CD4-positive, alpha-beta T cell treated with Interleukin-15 for 4 hours (primary cell): ENCODE measurements at regions not wholly inside any gene's neighbourhood (a gene's known extent, or its start where the extent isn't known, plus 50 kb on each side); places are given as distances from the start of the nearest gene placed in this dataset.
"Not testable (repeated sequence)": the region's sequence is repeated elsewhere in the genome, so short reads cannot be mapped to it uniquely, and the experiment has no call there.

Source experiments
- DNase-seq: peaks from one replicate; pipeline ENCODE4 v3.0.0-alpha.2; 2020; ENCODE audit warnings: low spot score

DNA sequence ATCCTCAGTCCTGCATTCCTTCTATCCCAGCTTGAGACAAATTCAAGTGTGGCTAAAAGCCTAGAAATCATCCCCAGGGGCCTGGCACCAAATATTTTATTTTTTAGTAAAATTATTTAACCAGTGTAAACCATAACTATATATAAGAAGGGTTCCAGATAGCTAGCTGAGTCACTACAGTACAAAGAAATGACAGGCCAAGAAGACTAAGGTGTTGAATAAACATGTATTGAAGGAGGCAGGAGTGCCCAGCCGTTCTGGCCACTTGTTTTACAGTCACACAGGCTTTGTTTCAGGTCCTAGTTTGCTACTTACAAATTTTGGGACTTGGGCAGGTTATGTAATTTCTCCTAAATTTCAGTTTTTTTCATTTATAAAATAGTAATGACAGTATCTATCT lies 225.9 kb upstream of the PITX2 start:
- no peak for DNase-seq

DNA sequence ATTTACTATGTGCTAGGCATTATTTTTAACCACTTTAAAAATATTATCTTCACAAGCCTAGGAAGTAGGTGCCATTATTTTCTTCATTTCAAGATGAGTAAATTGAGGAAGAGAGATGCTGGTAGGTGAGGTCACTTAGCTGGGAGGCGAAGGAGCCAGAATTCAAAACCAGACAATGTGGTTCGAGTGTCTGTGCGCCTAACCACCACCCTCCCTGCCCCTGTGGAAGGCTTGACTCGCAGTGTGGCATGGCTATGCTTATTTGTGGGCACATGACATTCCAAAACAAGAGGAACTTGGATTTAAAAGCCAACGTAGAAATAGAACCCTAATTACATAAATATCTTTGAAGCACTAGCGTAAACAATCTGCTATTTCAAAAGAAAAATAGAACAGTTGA lies 226.6 kb upstream of the PITX2 start:
- no peak for DNase-seq

DNA sequence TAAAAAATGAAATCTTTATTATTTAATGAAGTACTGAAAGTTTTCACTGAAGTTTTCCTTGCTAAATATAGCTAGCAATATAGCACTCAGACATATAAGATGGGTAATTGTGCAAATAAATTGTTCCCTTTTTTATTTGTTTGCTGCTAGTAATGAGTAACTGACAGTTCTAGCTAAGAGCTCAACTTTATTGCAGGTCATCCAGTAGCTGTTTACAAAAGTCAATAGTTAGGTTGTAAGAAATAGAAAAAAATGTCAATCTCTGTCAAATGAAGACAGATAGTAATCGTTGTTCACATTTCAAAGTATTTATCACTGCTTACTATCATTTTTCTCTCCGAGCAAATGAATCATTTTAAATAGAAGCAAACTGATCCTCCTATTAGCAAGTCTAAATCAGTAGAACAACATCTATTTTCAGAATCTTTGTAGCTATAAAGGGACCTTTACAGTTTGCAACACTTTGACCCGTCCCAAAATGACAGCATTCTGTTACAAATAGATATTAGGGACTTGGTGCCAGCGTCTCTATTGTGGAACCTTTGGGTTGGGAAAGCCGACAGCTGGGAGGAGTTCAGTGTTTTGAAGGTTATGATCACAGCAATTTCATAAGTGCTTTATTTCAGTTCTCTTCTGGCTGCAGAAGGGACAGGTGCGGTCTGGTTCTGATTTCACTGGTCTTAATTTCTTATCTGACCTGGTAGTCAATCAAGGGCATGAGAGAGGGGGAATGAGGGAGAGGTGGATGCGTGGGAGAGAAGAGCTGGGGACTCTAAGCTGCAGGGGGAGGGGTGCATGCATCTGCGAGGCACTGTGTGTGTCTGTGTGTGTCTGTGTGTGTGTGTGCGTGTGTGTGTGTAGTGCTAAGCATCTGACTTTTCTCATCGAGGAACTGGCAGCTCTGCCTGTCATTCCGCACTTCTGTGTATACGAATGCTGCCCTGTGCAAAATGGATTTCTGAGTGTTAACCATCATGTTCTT lies 227.9 kb upstream of the PITX2 start:
- DNase-seq, result no peak

DNA sequence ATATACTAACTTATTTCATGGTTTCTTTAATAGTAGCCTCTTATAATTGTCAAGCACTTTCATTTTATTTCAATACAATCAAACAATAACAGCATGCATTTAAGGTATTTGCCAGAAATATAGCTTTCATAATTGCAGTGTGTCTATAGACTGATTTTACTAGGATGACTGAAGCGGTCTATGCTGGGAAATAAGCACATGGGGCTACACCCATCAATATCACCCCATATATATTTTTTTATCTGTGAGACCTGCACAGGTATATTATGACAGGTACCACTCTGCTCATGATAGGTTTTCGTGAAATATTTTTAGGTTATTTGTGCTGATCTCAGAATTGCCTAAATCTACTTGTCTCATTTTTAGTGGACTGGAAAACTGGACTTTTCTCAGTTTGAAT lies 229.1 kb upstream of the PITX2 start:
- DNase-seq, result no peak

DNA sequence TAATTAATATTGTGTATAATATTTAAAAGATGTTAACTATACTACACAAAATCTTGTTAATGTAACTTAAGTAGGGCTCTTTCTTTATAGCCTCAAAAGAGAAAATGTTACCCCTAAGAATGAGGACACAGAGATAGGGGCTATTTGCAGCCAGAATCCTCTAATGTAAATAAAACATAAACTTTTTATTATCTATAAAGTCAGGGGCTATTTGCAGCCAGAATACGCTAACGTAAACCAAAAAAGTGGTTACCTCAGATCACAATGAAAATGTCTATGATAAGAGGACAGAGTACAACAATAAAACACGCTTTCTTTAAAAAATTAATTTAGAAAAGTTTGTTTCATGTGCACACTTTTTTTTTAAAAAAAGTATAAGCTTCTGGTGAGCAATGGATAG lies 229.9 kb upstream of the PITX2 start:
- no peak for DNase-seq

DNA sequence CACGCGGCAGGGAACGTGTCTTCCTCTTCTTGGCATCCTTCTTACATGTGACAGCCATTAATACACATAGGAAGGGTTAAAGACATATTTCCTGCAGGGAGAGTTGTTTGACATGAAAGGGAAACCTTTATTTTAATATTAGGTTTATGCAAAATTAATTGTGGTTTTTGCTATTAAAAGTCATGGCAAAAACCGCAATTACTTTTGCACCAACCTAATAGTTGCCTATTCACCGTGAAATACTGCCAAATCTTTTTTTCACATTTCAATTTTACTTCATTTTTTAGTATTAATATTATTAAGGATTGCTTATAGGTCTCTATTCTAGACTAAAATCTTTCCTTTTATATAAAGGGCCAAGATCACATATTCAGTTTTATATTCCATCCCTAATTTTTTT lies 230.4 kb upstream of the PITX2 start:
- no peak for DNase-seq

DNA sequence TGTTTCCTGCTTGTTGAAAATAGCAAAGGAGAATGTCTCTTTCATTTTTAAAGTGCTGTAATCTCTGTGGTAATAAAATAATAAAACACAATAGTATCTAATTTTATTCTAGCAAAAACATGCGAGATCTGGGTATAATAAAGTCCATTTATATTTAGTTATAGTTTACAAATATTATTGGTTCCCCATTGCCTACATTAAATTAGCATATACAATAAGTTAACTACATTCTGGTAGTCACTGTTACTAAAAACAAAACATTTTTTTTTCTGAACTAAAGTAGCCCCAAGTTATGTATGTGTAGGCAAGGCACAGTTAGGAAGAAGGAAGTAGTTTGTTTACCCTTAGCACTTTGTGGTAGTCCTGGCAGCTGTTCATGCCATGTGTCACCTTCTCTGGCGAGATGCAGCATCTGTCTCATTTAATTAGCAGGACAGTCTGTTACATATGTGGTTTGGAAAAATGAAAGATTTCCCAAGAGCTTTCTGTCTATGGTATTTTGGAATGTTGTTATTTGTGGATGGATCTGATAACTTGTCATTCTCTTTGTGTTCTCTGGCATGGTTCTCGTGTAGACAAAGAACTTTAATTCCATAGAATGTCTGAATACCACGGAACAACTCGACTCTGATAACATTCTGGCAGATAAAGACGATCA lies 231.3 kb upstream of the PITX2 start:
- DNase-seq, result no peak

DNA sequence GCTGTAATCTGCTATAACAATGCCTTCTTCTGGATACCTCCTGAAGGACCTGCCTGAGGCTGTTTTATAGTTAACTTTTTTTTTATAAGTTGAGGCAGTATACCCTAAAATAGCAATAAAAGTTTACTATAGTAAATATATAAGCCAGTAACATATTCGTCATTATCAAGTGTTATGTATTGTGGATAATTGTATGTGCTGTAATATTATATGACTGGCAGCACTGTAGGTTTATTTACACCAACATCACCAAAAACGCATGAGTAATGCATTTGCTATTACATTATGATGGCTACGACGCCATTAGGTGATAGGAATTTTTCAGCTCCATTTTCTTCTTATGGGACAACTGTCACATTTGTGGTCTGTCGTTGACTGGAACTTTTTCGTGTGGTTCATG lies 237.2 kb upstream of the PITX2 start:
- no peak for DNase-seq

DNA sequence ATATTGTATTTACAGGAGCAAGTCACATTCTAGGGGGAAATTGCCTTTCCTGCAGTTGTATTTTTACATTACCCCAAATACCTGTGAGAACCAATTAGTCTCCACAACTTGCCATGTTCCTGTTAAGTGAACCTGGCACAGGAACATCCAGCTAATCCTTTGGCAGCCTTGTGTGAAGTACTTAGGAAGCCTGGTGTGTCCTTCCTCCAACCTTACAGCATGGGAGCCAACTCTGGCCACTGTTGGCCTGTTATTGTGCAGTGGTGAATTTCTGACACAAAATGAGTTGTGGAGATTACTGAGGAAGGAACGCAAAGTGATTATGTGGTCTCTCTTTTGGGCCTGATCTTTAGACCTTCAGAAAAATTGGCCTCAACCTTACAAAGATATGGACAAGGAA lies 238.0 kb upstream of the PITX2 start:
- DNase-seq, result no peak

DNA sequence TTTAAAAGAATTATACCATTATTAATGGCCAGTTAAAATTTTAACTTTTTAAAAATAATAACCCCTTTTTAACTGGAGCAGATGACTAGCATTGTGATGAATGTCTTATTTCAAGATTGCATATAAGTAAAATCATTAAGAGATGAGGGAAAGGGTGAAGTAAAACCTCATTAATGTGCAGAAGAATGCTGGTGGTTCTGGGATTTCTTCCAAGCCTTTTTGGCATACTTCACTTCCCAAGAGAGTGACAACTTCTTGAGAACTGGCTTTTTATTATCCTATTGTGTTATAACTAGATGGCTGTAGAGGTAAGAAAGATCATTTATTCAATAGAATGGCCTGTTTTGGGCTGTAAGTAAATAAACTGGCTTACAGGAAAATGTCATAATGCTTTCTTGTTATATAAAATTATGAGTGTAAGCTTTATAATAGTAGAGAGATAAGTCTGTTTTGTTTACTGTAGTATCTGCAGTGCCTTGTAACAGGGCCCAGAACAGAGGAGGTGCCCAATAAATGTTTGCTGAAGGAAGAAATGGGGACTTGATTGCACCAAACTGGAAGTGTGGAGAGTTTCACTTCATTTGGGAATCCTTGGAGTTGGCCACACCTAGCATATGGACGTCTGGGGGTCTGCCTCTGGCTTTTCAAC lies 242.9 kb upstream of the PITX2 start:
- no peak for DNase-seq

DNA sequence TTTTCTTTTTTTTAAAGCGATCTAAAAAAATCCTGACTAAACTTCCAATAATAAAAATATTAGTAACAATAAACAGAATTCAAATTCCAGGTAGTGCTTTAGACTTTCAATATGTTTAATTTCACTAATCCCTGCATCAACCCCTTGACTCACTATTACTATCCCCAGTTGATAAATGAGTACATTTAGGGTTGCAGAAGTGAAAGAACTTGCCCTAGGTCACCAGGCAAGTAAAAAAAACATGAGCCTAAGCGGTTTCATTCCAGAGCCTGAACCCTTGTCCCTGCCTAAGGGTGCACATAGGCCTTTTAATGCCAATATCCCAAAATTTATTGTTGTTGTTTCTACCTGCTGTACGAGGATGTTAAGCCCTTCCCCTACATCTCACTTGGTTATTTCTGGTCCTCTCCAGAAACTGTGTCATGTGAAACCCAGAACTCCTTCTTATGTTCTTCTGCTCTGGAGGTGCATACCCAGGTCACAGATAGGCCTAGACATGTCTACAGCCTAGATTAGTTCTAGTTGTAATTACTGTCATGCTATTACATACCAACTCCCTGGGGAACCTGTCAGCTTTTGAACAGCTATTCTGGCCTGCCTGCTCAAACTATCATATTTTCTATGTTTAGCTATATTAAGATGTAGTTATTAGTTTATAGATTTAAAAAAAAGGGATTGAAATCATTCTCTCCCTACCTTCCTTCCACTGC lies 244.5 kb upstream of the PITX2 start:
- no peak for DNase-seq

DNA sequence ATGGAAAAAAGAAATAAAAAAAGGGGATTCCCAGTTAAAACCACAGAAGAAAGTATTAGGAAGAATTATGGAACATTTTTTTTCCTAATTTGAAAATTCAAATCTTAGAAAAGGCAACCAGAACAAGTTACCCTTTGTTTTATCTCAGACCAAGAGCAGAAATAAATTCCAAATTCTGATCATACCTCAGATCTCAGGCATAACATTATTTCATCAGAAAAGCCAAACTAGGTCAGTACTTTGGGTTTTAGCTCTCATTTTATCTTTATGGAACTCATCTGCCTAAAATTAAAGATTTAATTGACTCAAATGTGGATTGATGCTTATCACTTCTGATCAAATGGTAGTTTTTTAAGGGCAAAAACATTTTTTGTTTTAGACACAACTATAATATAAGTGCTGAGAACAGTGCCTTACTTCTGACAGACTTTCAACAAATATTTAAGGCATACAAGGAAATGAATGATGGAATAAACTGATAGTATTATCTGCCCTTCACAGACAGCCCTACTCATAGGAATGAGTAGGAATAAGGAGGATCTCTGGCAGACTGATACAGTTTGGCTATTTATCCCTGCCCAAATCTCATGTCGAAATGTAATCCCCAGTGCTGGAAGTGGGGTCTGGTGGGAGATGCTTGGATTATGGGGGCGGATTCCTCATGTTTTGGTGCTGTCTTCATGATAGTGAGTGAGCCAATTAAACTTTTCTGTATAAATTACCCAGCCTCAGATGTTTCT lies 245.3 kb upstream of the PITX2 start:
- no peak for DNase-seq

DNA sequence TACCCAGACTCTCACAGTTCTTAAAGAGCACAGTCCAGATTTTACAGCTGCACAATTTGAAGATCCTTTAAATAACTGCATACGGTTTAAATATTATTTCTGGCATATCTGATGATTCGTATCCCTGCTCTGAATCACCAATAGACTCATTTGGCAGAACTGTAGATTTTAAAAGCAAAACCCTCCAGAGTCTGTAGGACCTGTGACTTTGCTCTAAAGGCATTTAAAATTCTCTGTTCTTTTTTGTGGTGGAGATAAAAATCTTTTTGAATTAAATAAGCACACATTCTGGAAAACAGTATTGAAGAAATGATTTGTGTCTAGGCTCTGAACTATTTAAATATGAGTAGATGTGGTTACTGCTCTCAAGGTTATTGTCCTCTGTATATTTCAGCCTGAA lies 246.2 kb upstream of the PITX2 start:
- no peak for DNase-seq

DNA sequence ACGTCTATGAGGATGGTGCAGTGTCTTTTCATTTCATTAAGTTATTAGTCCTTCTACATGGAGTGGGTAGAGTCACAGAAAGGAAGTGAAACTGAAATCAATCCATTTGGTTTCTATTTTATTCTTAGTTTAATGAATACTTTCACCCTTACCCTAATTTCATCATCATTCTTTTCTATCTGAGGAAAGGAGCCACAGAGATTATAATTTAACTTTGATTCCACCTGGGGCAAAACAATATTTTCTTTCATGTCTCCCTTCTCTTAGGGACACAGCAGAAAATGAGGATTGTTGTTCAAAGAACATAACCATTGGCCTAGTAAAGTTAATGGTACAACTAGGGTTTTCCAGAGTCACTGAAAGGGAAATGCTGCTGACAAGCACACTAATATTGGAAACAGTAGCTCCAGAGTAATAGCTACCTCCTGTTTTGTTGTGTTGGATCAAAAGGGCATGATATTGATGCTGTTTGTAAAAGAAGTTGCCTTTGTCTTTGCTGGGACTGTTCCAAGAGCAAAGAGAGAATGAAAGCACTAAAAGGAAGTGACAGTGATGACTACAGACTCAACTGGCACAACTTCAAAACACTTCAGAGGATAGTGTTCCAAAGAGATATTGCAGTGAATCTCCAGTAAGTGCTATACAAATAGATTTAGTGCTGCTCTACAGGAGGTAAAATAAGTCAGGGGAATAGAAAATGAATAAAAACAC lies 247.1 kb upstream of the PITX2 start:
- DNase-seq, result no peak

DNA sequence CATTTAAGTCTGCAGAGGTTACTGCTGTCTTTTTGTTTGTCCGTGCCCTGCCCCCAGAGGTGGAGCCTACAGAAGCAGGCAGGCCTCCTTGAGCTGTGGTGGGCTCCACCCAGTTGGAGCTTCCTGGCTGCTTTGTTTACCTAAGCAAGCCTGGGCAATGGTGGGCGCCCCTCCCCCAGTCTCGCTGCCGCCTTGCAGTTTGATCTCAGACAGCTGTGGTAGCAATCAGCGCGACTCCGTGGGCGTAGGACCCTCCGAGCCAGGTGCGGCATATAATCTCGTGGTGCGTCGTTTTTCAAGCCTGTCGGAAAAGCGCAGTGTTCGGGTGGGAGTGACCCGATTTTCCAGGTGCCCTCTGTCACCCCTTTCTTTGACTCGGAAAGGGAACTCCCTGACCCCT lies 253.3 kb upstream of the PITX2 start:
- not testable (repeated sequence) for DNase-seq

DNA sequence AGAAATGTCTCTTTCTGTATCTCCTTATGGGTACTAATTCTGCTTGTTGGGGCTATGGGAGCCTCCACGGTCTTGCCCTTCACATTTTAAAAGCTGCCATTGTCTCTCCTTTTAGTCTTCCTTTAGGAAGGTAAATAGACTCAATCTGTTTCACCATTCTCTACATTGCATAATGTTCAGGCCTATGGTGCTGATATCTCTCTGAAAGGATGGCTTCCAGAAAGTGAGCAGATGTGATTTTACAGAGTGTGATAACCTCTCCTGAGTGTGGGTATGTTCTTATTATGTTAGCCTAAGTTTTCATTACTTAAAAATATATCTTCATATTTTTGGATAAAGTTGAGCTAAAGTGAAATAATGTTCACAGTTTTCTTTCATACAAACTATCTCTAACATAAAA lies 254.0 kb upstream of the PITX2 start:
- DNase-seq, result no peak

DNA sequence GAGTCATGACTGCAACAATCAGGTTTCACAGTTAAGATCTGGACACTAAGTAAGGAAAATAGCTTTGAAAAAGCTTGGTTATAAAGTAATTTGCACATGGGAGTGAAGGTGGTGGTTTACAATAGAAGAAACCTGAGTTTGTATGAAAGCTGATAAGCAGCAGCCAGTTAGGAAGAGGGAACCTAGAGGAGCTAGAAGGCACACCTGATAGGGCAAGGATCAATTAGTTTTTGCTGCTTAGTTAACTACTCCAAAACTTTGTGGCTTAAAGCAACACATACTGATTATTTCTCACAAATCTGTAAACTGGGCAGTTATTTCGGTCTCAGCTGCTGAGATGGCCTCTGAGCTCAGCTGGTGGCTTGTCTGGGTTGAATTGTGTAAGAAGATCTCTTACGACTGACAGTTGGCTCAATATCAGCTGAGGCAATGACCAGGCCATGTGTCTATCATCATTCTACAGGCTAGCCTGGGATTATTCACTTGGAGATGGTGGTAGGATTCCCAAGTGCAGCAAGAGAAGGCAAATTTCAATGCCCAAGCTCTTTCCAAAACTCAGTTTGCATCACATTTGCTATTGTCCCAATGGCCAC lies 255.0 kb upstream of the PITX2 start:
- DNase-seq, result no peak

DNA sequence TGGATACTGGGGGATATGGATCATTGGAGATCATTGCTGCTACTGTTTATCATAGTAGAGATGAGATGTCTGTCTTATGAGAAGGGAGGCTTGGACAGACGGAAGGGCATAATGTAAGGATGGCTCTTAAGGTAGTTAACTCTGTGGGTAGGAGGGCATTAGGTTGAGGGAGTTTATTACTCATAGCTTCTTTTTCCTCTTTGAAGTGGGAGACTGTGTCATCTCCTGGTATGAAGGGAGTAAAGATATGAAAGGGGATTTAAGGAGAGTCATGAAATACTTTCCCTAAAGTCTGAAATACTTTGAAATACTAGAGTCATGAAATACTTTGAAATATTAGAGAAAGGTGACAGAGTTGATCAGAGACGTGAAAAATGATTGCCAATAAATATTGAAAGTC lies 255.5 kb upstream of the PITX2 start:
- DNase-seq, result no peak

DNA sequence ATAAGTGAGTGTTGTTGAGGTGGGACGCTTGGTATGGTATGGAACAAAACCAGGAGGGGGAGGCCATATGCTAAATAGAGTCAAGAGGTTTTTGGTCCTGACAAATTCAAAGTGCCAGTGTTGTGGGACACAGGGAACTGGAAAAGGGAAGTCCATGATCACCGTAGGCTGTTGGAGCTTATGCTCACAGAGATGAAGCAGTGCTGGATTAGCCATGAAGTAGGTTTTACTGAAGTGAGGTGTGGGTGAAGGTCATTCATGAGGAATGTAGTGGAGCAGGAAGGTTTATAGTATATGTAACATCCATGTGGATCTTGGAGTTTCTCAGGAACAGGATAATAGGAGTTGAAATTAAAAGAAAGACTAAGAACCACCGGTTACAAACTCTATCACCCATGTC lies 256.1 kb upstream of the PITX2 start:
- no peak for DNase-seq

DNA sequence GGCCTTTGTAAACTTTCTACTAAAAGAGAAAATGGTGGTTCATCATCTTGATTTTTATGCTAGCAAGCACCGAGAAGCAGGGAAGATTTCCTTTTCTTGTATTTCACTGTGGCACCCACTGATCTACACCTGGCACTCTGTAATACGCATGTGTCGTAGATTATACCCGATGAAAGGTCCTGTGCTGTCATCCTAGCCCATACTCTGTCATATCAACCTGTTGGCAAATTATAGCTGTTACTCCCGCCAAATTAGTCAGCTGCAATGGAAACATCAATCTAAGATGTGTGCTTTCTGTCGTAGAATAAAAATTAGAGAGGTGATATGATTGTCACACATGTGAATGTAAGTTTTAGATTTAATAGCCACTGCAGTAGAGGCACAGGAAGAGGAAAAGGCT lies 263.4 kb upstream of the PITX2 start:
- no peak for DNase-seq

DNA sequence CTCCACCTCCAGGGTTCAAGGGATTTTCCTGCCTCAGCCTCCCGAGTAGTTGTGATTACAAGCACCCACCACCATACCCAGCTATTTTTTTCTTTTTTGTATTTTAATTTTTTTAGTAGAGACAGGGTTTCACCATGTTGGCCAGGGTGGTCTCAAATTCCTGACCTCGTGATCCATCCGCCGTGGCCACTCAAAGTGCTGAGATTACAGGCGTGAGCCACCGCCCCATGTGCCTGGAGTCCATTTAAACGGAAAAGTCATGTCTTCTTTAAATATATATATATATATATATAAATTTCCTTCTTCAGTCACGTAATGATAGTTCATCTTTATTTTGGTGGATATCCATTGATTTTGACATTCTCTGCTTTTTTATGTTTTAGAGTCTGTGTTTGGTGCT lies 264.0 kb upstream of the PITX2 start:
- DNase-seq, result no peak
